ENCODE measurements at regions not wholly inside any gene's neighbourhood (a gene's known extent, or its start where the extent isn't known, plus 50 kb on each side); places are given as distances from the start of the nearest gene placed in this dataset.

DNA sequence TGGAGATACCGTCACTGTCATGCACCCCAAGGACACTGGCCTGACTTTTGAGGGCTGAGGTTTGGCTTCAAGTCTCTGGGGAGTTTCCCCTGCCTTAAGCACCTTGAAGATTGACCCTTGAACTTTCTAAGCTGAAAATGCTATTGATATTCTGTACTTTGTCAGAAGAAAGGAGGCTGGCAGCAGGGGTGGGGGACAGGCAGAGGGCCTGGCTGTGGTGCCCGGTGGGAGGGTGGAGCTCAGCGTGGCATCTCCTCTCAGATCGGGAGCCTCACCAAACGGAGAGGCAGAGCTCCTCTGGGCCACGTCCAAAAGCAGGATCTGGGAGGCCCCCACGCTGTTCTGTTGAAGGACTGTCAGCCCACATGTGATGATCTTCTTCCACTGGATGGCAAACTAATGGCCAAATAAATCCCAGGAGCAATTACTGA lies 305.2 kb upstream of the IRX3 start:
- TF ChIP-seq MYC (IDR thresholded peaks at IDR 0.05; ENCODE audit: low read depth, low read length): no peak
- TF ChIP-seq, protein P1, sequence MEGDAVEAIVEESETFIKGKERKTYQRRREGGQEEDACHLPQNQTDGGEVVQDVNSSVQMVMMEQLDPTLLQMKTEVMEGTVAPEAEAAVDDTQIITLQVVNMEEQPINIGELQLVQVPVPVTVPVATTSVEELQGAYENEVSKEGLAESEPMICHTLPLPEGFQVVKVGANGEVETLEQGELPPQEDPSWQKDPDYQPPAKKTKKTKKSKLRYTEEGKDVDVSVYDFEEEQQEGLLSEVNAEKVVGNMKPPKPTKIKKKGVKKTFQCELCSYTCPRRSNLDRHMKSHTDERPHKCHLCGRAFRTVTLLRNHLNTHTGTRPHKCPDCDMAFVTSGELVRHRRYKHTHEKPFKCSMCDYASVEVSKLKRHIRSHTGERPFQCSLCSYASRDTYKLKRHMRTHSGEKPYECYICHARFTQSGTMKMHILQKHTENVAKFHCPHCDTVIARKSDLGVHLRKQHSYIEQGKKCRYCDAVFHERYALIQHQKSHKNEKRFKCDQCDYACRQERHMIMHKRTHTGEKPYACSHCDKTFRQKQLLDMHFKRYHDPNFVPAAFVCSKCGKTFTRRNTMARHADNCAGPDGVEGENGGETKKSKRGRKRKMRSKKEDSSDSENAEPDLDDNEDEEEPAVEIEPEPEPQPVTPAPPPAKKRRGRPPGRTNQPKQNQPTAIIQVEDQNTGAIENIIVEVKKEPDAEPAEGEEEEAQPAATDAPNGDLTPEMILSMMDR (IDR thresholded peaks at IDR 0.05; ENCODE audit: low read depth, low read length): no peak
- TF ChIP-seq POLR2A (IDR thresholded peaks at IDR 0.05; ENCODE audit: extremely low read depth, insufficient read length): no peak
- no peak for TF ChIP-seq MAX (IDR thresholded peaks at IDR 0.05; ENCODE audit: low read depth, low read length)
